H1 (cell line): ENCODE measurements at regions not wholly inside any gene's neighbourhood (a gene's known extent, or its start where the extent isn't known, plus 50 kb on each side); places are given as distances from the start of the nearest gene placed in this dataset.

Experiments used
- JUND ChIP-seq: IDR thresholded peaks from 2 replicates; pipeline ENCODE4 v1.6.1; 2011; ENCODE audit warnings: mild to moderate bottlenecking, improper control_type of control experiment, low read length
- RAD21 ChIP-seq, 2 experiments: IDR thresholded peaks in 1 of 2; conservative IDR thresholded peaks in 1 of 2; 2 replicates each; pipeline ENCODE4 v1.6.1; 2011; ENCODE audit warnings: low read depth in 2 of 2, low read length in 2 of 2, improper control_type of control experiment in 1 of 2, inconsistent platforms in 1 of 2, mild to moderate bottlenecking in 1 of 2, moderate library complexity in 1 of 2
- SIN3A ChIP-seq, 2 experiments: IDR thresholded peaks in 1 of 2; conservative IDR thresholded peaks in 1 of 2; 2 replicates each; pipeline ENCODE4 v1.6.1; 2011 to 2012; ENCODE audit warnings: low read length in 2 of 2, improper control_type of control experiment in 1 of 2, low read depth in 1 of 2, mild to moderate bottlenecking in 1 of 2
- SP1 ChIP-seq: IDR thresholded peaks from 2 replicates; pipeline ENCODE4 v1.6.1; 2011; ENCODE audit warnings: low read depth, low read length
- TF ChIP-seq, protein P1 (sequence below), 3 experiments: IDR thresholded peaks; 1 replicate in 2 of 3; 2 replicates in 1 of 3; pipeline versions ENCODE4 v1.5.1 to v1.6.1; 2011; ENCODE audit warnings: low read length in 3 of 3, mild to moderate bottlenecking in 3 of 3, inconsistent platforms in 2 of 3, low read depth in 1 of 3, moderate library complexity in 1 of 3; ENCODE audit not compliant: insufficient read depth in 1 of 3; ENCODE audit errors: control extremely low read depth in 1 of 3

DNA sequence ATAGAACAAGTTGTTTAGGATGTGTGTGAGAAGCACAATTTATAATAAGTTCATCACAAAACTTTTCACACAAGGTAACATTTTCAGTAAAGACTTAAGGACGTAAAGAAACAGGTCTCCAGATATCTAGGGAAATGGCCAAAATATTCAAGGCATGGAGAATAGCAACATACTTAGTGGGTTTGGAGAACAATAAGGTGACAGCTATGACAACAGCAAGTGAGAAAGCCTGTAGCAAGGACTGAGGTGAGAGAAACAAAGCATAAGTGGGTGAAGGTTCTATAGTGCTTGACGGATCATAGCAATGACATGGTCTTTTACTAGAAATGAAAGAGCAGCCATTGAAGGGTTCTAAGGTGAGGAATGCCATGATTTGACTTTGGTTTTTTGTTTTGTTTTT is 1337.3 kb downstream of the PCDH18 start:
- TF ChIP-seq RAD21 (IDR thresholded peaks at IDR 0.05 in 1 of 2, conservative IDR thresholded peaks at IDR 0.05 in 1 of 2; ENCODE audit: low read depth in 2 of 2, low read length in 2 of 2) (no peak), JUND (no peak), SP1 (no peak), SIN3A (conservative IDR thresholded peaks at IDR 0.05 in 1 of 2, IDR thresholded peaks at IDR 0.05 in 1 of 2; ENCODE audit: low read depth in 1 of 2, low read length in 2 of 2) (no peak)
- TF ChIP-seq, protein P1, sequence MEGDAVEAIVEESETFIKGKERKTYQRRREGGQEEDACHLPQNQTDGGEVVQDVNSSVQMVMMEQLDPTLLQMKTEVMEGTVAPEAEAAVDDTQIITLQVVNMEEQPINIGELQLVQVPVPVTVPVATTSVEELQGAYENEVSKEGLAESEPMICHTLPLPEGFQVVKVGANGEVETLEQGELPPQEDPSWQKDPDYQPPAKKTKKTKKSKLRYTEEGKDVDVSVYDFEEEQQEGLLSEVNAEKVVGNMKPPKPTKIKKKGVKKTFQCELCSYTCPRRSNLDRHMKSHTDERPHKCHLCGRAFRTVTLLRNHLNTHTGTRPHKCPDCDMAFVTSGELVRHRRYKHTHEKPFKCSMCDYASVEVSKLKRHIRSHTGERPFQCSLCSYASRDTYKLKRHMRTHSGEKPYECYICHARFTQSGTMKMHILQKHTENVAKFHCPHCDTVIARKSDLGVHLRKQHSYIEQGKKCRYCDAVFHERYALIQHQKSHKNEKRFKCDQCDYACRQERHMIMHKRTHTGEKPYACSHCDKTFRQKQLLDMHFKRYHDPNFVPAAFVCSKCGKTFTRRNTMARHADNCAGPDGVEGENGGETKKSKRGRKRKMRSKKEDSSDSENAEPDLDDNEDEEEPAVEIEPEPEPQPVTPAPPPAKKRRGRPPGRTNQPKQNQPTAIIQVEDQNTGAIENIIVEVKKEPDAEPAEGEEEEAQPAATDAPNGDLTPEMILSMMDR (IDR thresholded peaks at IDR 0.05; ENCODE audit: control extremely low read depth in 1 of 3, insufficient read depth in 1 of 3, low read depth in 1 of 3, low read length in 3 of 3): no peak
